ENCODE measurements at regions not wholly inside any gene's neighbourhood (a gene's known extent, or its start where the extent isn't known, plus 50 kb on each side); places are given as distances from the start of the nearest gene placed in this dataset.

- dilution Hi-C loops (cut with MboI; ENCODE audit: extremely low pct_ligation_motif_present, low sequenced_read_pairs): no loop called here
- peaks cover 7% of the 10 kb centered on the region for H3K4me1 ChIP-seq (ENCODE audit: control insufficient read depth, extremely low read depth, insufficient read depth, low read length)
Measured at GRCh38 chr20:58135441-58136148, 92.9 kb downstream of the ANKRD60 start.

More at GRCh38 chr20:58135441-58136148, 92.9 kb downstream of the ANKRD60 start:
- H4K20me1 ChIP-seq (replicated peaks; ENCODE audit: control insufficient read depth, extremely low read depth, insufficient read depth, low read length): no peaks in the 10 kb centered on the region
- no peaks in the 10 kb centered on the region for H3K9me1 ChIP-seq (replicated peaks; ENCODE audit: control insufficient read depth, extremely low read depth, insufficient read depth, low read length)
- no peak overlapping the region for H3K27ac ChIP-seq (ENCODE audit: insufficient read depth, low read depth, low read length)
- H3K36me3 ChIP-seq (ENCODE audit: control insufficient read depth in 2 of 2, extremely low read depth in 1 of 2, insufficient read depth in 2 of 2, low read length in 2 of 2): no peaks in the 10 kb centered on the region
- no peak overlapping the region for H3K9ac ChIP-seq (replicated peaks; ENCODE audit: extremely low read depth, insufficient read depth, low read length)
- peaks cover 28 to 43% of the 10 kb centered on the region in 2 experiments for H3K27me3 ChIP-seq (ENCODE audit: control insufficient read depth in 2 of 2, insufficient read depth in 2 of 2, low read length in 2 of 2)
- POLR2A ChIA-PET: no interaction called here
- TF ChIP-seq EZH2 (IDR thresholded peaks at IDR 0.05; ENCODE audit: borderline replicate concordance, low read depth, low read length, severe bottlenecking): peak; percentile 21
- no peak for TF ChIP-seq MAX (IDR thresholded peaks at IDR 0.05; ENCODE audit: insufficient read depth, insufficient read length)
- TF ChIP-seq CTCF (IDR thresholded peaks at IDR 0.05; ENCODE audit: extremely low read depth in 1 of 2, insufficient read depth in 1 of 2, low read depth in 1 of 2, low read length in 2 of 2): no peak
- TF ChIP-seq POLR2AphosphoS5 (IDR thresholded peaks at IDR 0.05; ENCODE audit: insufficient read depth, low read depth, low read length): no peak
- TF ChIP-seq FOS (IDR thresholded peaks at IDR 0.05; ENCODE audit: borderline replicate concordance, insufficient read depth, low read length): no peak
- FAIRE-seq: no peak
- H3K4me2 ChIP-seq (ENCODE audit: insufficient read depth, low read length): no peak overlapping the region
- H3K4me3 ChIP-seq (replicated peaks in 1 of 3; ENCODE audit: insufficient read depth in 1 of 3, low read depth in 1 of 3, low read length in 3 of 3): no peak overlapping the region
- CTCF ChIA-PET: interaction anchor here (1.7 kb wide), 1 partner anchor 29 kb away, joined by 3 read pairs; no protein-coding TSS in a partner anchor
- no peak overlapping the region for H2AFZ ChIP-seq (ENCODE audit: low read depth, low read length)
- intact Hi-C loops (cut with micrococcal nuclease): no loop called here
- DNase-seq (ENCODE audit: low read depth, low spot score): no peak
- no TSS peak for BruUV-seq (replicated peaks)
- H3K9me3 ChIP-seq (replicated peaks; ENCODE audit: control insufficient read depth, insufficient read depth, low read length): no peaks in the 10 kb centered on the region
- H3K79me2 ChIP-seq (ENCODE audit: control insufficient read depth, insufficient read depth, low read length): no peaks in the 10 kb centered on the region
